Stimulated activated CD4-positive, alpha-beta T cell treated with anti-CD3 and anti-CD28 coated beads, Interleukin-15, amount 100 ng/mL, for 48 hours (primary cell): ENCODE measurements at regions not wholly inside any gene's neighbourhood (a gene's known extent, or its start where the extent isn't known, plus 50 kb on each side); places are given as distances from the start of the nearest gene placed in this dataset.
"Not testable (repeated sequence)": the region's sequence is repeated elsewhere in the genome, so short reads cannot be mapped to it uniquely, and the experiment has no call there.

Experiments
- DNase-seq, 2 donors: peaks; one replicate each; pipeline ENCODE4 v3.0.0-alpha.2; 2020; ENCODE audit warnings: low read depth in 2 of 2

- no peak for DNase-seq
These were observed 510.1 kb downstream of the IRS2 start for GRCh38 chr13:109276261-109276660.

- no peak for DNase-seq
These were observed 510.5 kb downstream of the IRS2 start for GRCh38 chr13:109275852-109276251.

GRCh38 chr13:109275139-109275745, 511.1 kb downstream of the IRS2 start:
- no peak for DNase-seq

- no peak for DNase-seq
These were observed 512.1 kb downstream of the IRS2 start for GRCh38 chr13:109274188-109274821.

- DNase-seq = no peak
These were observed 513.0 kb downstream of the IRS2 start for GRCh38 chr13:109273326-109273751.

- no peak for DNase-seq
These were observed 513.6 kb downstream of the IRS2 start for GRCh38 chr13:109272595-109273325.

- DNase-seq = no peak
These were observed 514.5 kb downstream of the IRS2 start for GRCh38 chr13:109271555-109272541.

- no peak for DNase-seq
These were observed 515.3 kb downstream of the IRS2 start for GRCh38 chr13:109271061-109271460.

GRCh38 chr13:109269381-109269780, 517.0 kb downstream of the IRS2 start:
- not testable (repeated sequence) for DNase-seq

GRCh38 chr13:109268492-109268891, 517.9 kb downstream of the IRS2 start:
- not testable (repeated sequence) for DNase-seq

GRCh38 chr13:109267400-109267799, 519.0 kb downstream of the IRS2 start:
- not testable (repeated sequence) for DNase-seq

- DNase-seq = not testable (repeated sequence)
These were observed 521.0 kb downstream of the IRS2 start for GRCh38 chr13:109265438-109265742.

GRCh38 chr13:109264603-109265437, 521.6 kb downstream of the IRS2 start:
- DNase-seq = not testable (repeated sequence)

- not testable (repeated sequence) for DNase-seq
These were observed 528.6 kb downstream of the IRS2 start for GRCh38 chr13:109257761-109258157.
